ENCODE measurements at regions not wholly inside any gene's neighbourhood (a gene's known extent, or its start where the extent isn't known, plus 50 kb on each side); places are given as distances from the start of the nearest gene placed in this dataset.

DNA sequence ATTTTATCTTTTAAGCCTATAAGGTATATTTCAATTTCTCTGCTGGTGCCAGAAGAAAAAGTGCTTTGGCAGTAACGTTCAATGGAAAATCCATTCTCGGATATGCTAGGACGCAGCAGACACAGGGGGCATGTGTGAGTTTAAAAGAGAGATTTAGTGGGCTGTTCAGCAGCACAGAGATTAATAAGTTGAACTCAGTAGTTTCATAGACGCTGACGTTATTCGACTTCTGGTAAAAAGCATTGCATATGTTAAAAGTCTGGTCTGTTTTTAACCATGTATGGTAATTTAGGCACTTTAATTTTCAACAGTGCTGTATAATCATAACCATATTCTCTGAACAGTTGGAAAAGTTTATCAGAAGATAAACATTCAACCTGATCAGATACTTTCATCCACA is 99.6 kb downstream of the ATP6V1G3 start:
- no peak for ATAC-seq
- TF ChIP-seq TSHZ2 (CRISPR knock-in tag; IDR thresholded peaks at IDR 0.05), result no peak
- TF ChIP-seq ESRRG (CRISPR knock-in tag; IDR thresholded peaks at IDR 0.05), result no peak
- no peak for TF ChIP-seq ARNTL (CRISPR knock-in tag; IDR thresholded peaks at IDR 0.05; ENCODE audit: borderline replicate concordance, low read depth)
- no peak for TF ChIP-seq BACH2 (CRISPR knock-in tag; IDR thresholded peaks at IDR 0.05; ENCODE audit: borderline replicate concordance)
- no peak for TF ChIP-seq PPARA (CRISPR knock-in tag; IDR thresholded peaks at IDR 0.05; ENCODE audit: borderline replicate concordance)
- no peak for TF ChIP-seq ZNF8 (CRISPR knock-in tag; IDR thresholded peaks at IDR 0.05)
- TF ChIP-seq PATZ1 (CRISPR knock-in tag; IDR thresholded peaks at IDR 0.05; ENCODE audit: borderline replicate concordance), result no peak
- no peak for TF ChIP-seq TOX (CRISPR knock-in tag; IDR thresholded peaks at IDR 0.05; ENCODE audit: borderline replicate concordance)
- no peak for TF ChIP-seq ZFP30 (CRISPR knock-in tag; IDR thresholded peaks at IDR 0.05)
- no peak for TF ChIP-seq GLIS3 (CRISPR knock-in tag; IDR thresholded peaks at IDR 0.05)
- no peak for TF ChIP-seq ISL1 (CRISPR knock-in tag; IDR thresholded peaks at IDR 0.05)
- TF ChIP-seq POU6F1 (CRISPR knock-in tag; IDR thresholded peaks at IDR 0.05; ENCODE audit: borderline replicate concordance, low read depth), result no peak
- TF ChIP-seq ZFP3 (CRISPR knock-in tag; IDR thresholded peaks at IDR 0.05), result no peak
- TF ChIP-seq CREB5 (CRISPR knock-in tag; IDR thresholded peaks at IDR 0.05; ENCODE audit: low read depth), result no peak
- TF ChIP-seq TCF4 (CRISPR knock-in tag; IDR thresholded peaks at IDR 0.05; ENCODE audit: borderline replicate concordance), result no peak
- no peak for TF ChIP-seq ZNF565 (CRISPR knock-in tag; conservative IDR thresholded peaks at IDR 0.05; ENCODE audit: low read depth)
- no peak for TF ChIP-seq ZC3H10 (CRISPR knock-in tag; IDR thresholded peaks at IDR 0.05)
- no peak for TF ChIP-seq OSR1 (CRISPR knock-in tag; IDR thresholded peaks at IDR 0.05)
- TF ChIP-seq, protein P1, sequence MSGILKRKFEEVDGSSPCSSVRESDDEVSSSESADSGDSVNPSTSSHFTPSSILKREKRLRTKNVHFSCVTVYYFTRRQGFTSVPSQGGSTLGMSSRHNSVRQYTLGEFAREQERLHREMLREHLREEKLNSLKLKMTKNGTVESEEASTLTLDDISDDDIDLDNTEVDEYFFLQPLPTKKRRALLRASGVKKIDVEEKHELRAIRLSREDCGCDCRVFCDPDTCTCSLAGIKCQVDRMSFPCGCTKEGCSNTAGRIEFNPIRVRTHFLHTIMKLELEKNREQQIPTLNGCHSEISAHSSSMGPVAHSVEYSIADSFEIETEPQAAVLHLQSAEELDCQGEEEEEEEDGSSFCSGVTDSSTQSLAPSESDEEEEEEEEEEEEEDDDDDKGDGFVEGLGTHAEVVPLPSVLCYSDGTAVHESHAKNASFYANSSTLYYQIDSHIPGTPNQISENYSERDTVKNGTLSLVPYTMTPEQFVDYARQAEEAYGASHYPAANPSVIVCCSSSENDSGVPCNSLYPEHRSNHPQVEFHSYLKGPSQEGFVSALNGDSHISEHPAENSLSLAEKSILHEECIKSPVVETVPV (CRISPR knock-in tag; IDR thresholded peaks at IDR 0.05), result no peak

- TF ChIP-seq POU6F1 (CRISPR knock-in tag; IDR thresholded peaks at IDR 0.05; ENCODE audit: borderline replicate concordance, low read depth) (no peak), ISL1 (CRISPR knock-in tag; IDR thresholded peaks at IDR 0.05) (no peak), PPARA (CRISPR knock-in tag; IDR thresholded peaks at IDR 0.05; ENCODE audit: borderline replicate concordance) (no peak), TSHZ2 (CRISPR knock-in tag; IDR thresholded peaks at IDR 0.05) (no peak), OSR1 (CRISPR knock-in tag; IDR thresholded peaks at IDR 0.05) (no peak), CSDC2 (CRISPR knock-in tag; IDR thresholded peaks at IDR 0.05) (no peak), ZC3H10 (CRISPR knock-in tag; IDR thresholded peaks at IDR 0.05) (no peak), SNAI2 (CRISPR knock-in tag; IDR thresholded peaks at IDR 0.05) (no peak), TOX (CRISPR knock-in tag; IDR thresholded peaks at IDR 0.05; ENCODE audit: borderline replicate concordance) (no peak), ARNTL (CRISPR knock-in tag; IDR thresholded peaks at IDR 0.05; ENCODE audit: borderline replicate concordance, low read depth) (no peak), ZNF565 (CRISPR knock-in tag; conservative IDR thresholded peaks at IDR 0.05; ENCODE audit: low read depth) (no peak), CREB5 (CRISPR knock-in tag; IDR thresholded peaks at IDR 0.05; ENCODE audit: low read depth) (no peak)
- TF ChIP-seq, protein P1 (CRISPR knock-in tag; IDR thresholded peaks at IDR 0.05), result no peak
- no peak for ATAC-seq
Measured at GRCh38 chr1:198437332-198437731, 103.1 kb downstream of the ATP6V1G3 start.

Measured in SK-N-SH treated with all-trans-retinoic acid at 6 μM for 48 hours (cell line).